Ascending aorta (tissue), 2 donors: ENCODE measurements at regions not wholly inside any gene's neighbourhood (a gene's known extent, or its start where the extent isn't known, plus 50 kb on each side); places are given as distances from the start of the nearest gene placed in this dataset.
"Not testable (repeated sequence)": the region's sequence is repeated elsewhere in the genome, so short reads cannot be mapped to it uniquely, and the experiment has no call there.

Source experiments
- DNase-seq, 2 donors: peaks; one replicate each; pipeline ENCODE4 v3.0.0-alpha.2; 2019; ENCODE audit warnings: low spot score in 2 of 2
- H3K27ac ChIP-seq, 2 donors: fragments of 200-600 bp; sonication (generic); one replicate each; pipeline ENCODE4 v1.5.1; 2016 to 2017; ENCODE audit warnings: mild to moderate bottlenecking in 1 of 2
- H3K27me3 ChIP-seq: fragments of 200-600 bp; sonication (generic); one replicate; pipeline ENCODE4 v1.5.1; 2017
- H3K36me3 ChIP-seq, 2 donors: fragments of 200-600 bp; sonication (generic); one replicate each; pipeline ENCODE4 v1.5.1; 2016
- H3K4me1 ChIP-seq, 2 donors: fragments of 200-600 bp; sonication (generic); one replicate each; pipeline ENCODE4 v1.5.1; 2016 to 2017; ENCODE audit warnings: mild to moderate bottlenecking in 1 of 2
- H3K4me3 ChIP-seq, 2 donors: fragments of 200-600 bp; sonication (generic); one replicate each; pipeline ENCODE4 v1.5.1; 2016 to 2017; ENCODE audit warnings: mild to moderate bottlenecking in 1 of 2
- H3K9me3 ChIP-seq, 2 donors: fragments of 200-600 bp; sonication (generic); one replicate each; pipeline ENCODE4 v1.5.1; 2016
- CTCF ChIP-seq, 3 experiments: fragments of 200-600 bp in 2 of 3; fragments of 450-650 bp in 1 of 3; sonication (generic) in 2 of 3; IDR thresholded peaks; one replicate each; pipeline ENCODE4 v1.5.1; 2016 to 2019; ENCODE audit warnings: antibody characterized with exemption in 3 of 3, mild to moderate bottlenecking in 1 of 3, moderate library complexity in 1 of 3
- intact Hi-C: fragments of 100-400 bp; cut with DNase I; formaldehyde crosslinking; loops from one replicate; pipeline ENCODE4 v1.15.1; 2023

GRCh38 chr4:181855307-181855706, 387.9 kb upstream of the TENM3 start:
- intact Hi-C loops: no loop called here
- DNase-seq: no peak
- no peaks in the 10 kb centered on the region for H3K27me3 ChIP-seq
- H3K9me3 ChIP-seq: no peaks in the 10 kb centered on the region
- H3K36me3 ChIP-seq: no peaks in the 10 kb centered on the region
- no peak overlapping the region for H3K27ac ChIP-seq
- no peaks in the 10 kb centered on the region for H3K4me1 ChIP-seq
- no peak for TF ChIP-seq CTCF (IDR thresholded peaks at IDR 0.05)
- H3K4me3 ChIP-seq: no peak overlapping the region

GRCh38 chr4:181857471-181857870, 385.7 kb upstream of the TENM3 start:
- H3K36me3 ChIP-seq, H3K4me1 ChIP-seq, DNase-seq, H3K4me3 ChIP-seq, intact Hi-C loops, H3K27me3 ChIP-seq, H3K27ac ChIP-seq, H3K9me3 ChIP-seq: not testable (repeated sequence)

GRCh38 chr4:181858741-181859140, 384.5 kb upstream of the TENM3 start:
- DNase-seq: no peak
- Histone ChIP-seq H3K9me3 (no peaks in the 10 kb centered on the region), H3K27me3 (no peaks in the 10 kb centered on the region), H3K4me3 (no peak overlapping the region), H3K4me1 (no peaks in the 10 kb centered on the region), H3K36me3 (no peaks in the 10 kb centered on the region), H3K27ac (no peak overlapping the region)
- intact Hi-C loops: no loop called here
- no peak for TF ChIP-seq CTCF (IDR thresholded peaks at IDR 0.05)

GRCh38 chr4:181859439-181859838, 383.8 kb upstream of the TENM3 start:
- H3K36me3 ChIP-seq: no peaks in the 10 kb centered on the region
- no peak overlapping the region for H3K27ac ChIP-seq
- intact Hi-C loops: no loop called here
- no peaks in the 10 kb centered on the region for H3K27me3 ChIP-seq
- DNase-seq: no peak
- H3K4me3 ChIP-seq: no peak overlapping the region
- no peak for TF ChIP-seq CTCF (IDR thresholded peaks at IDR 0.05)
- no peaks in the 10 kb centered on the region for H3K9me3 ChIP-seq
- no peaks in the 10 kb centered on the region for H3K4me1 ChIP-seq

GRCh38 chr4:181860157-181860556, 383.0 kb upstream of the TENM3 start:
- Histone ChIP-seq H3K27ac (no peak overlapping the region), H3K27me3 (no peaks in the 10 kb centered on the region), H3K4me3 (no peak overlapping the region), H3K36me3 (no peaks in the 10 kb centered on the region), H3K4me1 (no peaks in the 10 kb centered on the region), H3K9me3 (no peaks in the 10 kb centered on the region)
- intact Hi-C loops: no loop called here
- no peak for TF ChIP-seq CTCF (IDR thresholded peaks at IDR 0.05)
- DNase-seq: no peak

- no peak for TF ChIP-seq CTCF (IDR thresholded peaks at IDR 0.05)
- Histone ChIP-seq H3K36me3 (no peaks in the 10 kb centered on the region), H3K4me1 (no peaks in the 10 kb centered on the region), H3K27me3 (no peaks in the 10 kb centered on the region), H3K9me3 (no peaks in the 10 kb centered on the region), H3K4me3 (no peak overlapping the region), H3K27ac (no peak overlapping the region)
- DNase-seq: no peak
- intact Hi-C loops: no loop called here
Observed at GRCh38 chr4:181860668-181861067, 382.5 kb upstream of the TENM3 start.
